Mucosa of gallbladder (tissue), 1 donor: ENCODE measurements at regions not wholly inside any gene's neighbourhood (a gene's known extent, or its start where the extent isn't known, plus 50 kb on each side); places are given as distances from the start of the nearest gene placed in this dataset.

Experiments used
- DNase-seq: peaks from one replicate; pipeline ENCODE4 v3.0.0-alpha.2; 2020; ENCODE audit warnings: low spot score
- donor health status: DM: no; HTN: no; CAD: no.

DNA sequence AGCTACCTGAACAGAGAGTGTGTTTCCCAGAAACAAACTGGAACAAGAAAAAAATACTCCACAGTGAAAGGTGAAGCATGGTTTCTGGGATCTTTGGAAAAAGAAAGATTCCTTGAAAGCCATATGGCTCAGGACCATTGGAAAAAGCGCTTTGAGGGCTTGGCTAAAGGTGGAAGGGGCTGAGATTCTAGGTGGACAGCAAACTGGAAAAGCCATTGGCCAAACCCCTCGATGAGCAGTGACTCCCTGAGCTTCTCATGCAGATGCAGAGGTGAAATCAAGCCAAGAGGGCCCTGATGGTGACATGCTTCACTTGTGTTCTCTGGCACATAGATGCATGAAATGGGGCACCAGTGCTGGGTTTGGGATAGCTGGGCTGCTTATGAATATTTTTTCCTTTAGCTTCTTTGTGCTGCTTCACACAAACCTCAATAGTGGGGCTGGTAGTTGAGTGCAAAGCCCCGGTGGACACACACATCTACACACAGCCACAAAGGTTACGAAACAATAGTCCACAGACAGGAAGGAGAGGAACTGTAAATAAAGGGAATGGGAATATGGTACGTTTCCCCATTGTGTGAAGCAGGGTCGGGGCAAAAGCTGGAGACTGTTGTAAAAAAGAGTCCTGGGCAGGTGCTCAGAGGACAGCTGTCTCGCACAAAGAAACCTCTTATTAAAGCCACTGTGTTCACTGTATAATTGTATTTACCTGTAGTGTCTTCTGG, 117.8 kb downstream of the FOXA2 start:
- no peak for DNase-seq

DNA sequence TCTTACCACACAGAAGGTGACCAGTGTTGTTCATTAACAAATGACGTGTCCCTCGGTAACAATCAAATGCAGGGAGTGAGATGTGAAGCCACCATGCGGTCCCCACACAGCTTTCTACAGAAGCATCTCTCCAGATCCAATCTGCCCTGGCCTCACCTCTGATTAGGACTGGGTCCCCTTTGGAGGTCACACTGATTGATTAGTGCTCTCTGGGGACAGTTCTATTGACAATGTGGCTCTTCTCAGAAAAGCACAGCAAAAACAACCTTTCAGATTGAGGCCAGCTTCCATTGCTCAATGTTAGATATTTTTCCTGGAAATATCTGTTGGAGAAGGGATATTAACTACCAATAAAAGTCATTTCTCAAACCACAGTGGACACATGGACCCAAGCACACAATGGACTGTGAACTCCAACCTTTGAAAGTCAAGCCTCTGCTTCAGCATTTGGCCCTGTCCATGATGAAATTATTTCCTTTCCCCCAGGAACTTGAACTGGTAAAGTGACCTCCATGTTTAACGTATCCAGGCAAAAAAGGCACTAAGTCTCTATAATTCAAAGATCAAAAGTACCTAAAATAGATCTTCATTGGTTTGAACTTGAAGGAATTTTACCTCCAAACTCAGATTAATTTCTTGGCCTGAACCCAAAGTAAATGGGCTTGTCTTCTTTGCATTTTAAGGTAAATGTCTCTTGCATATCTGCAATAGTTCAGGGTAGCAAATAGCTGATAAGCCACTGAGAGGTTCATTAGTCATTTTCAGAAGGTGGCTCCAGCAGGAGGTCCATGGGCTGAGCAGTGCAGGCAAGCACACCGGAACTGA, 118.5 kb downstream of the FOXA2 start:
- no peak for DNase-seq

DNA sequence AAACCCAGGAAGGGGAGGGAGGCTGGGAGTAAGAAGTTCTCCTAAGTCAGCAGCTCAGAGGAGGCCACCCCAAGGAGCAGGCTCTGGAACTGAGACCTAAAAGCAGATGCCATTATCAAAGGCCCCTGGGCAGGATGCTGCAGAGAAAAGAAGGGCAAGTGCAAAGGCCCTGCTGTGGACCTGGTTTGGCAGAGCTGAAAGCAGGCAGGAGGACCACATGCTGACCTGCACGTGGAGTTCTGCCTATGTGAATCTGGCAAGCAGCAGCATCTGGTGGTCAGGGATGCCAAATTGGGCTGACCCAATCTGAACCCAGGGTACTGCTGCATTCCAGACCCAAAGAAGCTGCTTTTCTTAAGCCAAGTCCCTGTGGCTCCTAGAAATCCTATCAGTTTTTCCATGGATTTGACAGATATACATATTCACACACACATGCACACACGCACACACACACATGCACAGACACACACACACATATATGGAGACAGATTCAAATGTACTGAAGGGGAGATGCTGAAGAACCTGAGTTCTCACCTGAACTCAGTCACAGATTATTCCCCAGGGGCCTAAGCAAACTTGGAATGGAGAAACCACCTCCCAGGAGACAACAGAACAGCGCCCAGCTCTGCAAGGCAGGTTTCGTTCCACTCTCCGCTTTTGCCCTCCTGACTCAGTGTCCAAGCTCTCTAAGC, 119.9 kb downstream of the FOXA2 start:
- no peak for DNase-seq

DNA sequence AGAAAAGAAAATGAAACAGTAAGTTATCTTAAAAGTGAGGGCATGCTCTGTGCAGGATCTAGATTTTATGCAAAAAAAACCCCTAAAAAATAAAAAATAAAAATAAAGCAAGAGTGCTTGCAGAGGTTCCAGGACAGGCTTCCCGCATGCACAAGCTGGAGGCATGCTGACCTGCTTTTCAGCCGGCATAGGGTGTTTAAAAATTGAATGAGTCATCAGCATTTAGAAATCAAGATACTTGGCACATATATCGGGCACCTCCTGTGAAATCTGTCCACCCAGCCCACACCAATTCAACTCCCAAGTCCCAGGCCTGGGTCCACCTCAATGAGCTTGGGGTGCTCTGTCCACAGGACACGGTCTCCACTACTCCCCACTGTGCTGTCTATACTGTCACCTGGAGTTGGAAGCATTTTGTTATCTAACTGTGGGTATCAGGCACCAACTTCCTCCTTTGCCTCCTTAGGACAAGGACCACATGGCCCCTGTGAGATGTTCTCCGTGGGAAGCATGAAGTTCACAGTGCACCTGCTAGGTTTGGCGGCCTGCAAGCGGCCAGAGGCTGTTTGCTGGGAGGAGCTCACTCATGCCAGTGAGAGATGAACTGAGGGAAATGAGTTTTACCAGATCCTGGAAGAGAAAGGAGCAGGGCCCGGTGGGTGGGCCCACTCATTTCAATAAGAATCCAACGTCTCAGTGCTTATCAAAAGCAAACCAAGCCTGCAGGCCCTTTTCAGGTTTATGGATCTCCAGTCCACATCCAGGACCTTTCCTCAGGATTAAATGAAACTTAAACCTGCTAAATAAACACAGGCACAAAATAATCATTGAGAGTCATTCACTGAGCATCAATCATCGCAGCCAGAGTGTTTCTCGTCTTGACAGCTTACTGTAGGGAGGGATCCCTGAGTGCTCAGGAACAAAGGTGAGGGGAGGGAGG, 121.1 kb downstream of the FOXA2 start:
- no peak for DNase-seq

DNA sequence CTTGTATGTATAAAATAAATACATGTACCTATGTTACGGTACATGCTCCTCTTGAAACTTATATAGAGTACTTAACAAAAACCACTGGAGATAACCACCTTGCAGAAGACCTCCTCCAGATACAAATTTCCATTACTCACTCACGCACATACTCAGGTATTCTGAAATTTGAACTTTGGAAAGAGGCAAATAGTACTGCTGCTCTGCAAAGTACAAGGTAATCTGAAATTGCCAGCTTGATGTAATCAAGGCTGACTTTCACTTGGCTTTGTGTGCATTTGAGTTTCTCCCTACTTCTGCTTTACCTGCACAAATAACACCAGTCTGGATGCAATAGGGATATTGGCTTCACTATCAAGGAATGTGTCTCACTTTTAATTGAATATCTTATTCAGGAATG, 123.6 kb downstream of the FOXA2 start:
- no peak for DNase-seq

DNA sequence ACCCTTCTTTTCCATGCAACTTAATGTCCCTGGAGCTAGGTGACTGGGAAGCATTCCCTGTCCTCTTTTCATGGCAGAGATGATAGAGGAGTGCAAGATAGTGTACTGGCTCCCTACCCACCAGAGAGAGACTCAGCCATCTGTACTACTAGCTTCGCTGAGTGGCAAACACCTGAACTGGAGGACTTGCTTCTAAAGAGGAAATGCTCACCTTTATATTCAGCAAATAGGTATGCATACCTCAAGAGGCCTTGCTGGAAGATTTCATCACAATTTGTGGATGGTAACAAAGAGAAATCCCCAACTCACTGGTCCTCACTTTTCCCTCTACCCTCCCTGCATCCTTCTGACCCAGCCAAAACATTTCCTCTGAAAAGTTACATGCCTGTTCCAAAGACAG, 124.1 kb downstream of the FOXA2 start:
- DNase-seq, result no peak

DNA sequence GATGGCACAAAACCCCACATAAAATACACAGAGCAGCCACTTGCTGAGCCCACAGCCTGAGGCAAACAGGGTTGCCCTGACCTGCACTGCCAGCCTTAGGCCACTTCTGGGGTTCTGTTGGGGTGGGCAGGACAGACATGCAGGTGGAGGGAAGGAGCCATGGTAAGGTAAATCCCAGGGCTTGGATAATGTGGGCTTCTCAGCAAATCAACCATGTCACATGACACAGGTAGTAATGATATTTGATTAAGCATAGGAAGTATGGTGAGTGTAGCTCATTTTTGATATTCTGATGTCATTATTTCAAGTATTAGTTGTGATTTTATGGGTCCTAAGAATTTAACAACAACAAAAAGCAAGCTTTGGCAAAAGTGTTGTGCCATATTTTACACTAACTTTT, 124.6 kb downstream of the FOXA2 start:
- no peak for DNase-seq

DNA sequence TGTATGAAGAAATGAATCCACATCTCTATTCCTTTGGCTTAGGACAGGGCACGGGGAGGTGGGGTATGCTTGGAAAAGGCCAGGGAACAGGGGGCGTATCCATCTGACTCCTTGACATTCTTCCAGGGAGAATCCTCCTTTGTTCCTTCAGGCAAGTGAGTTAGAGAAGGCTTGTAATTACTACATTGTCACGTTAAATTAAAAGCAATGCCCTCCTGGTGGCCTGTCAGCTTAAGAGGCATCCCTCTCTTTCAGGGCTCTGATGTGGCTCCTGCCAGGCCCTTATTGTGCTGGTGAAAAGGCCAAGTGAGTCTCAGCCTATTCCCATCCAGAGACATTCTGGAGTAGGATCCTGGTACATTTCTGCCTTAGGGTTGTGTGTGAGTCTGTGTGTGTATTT, 128.3 kb downstream of the FOXA2 start:
- no peak for DNase-seq

DNA sequence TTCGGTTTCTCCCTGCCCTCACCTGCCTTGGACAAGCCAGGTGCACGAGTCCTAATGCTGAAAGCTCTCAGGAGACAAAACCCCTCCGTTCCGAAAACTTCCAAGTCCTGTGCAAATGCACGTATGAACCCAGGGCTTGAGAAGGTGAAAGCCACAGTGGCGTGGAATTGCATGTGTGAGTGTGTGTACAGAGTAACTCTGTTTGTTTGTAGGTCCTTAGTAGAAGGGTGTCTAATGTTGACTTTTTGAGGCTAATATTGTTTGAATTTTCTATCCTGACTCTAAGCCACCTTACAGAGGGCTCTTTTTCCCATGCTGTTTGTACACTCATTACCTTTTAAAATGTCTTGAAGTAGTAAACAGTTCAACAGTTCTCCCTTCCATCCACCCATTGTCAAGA, 129.1 kb downstream of the FOXA2 start:
- no peak for DNase-seq

DNA sequence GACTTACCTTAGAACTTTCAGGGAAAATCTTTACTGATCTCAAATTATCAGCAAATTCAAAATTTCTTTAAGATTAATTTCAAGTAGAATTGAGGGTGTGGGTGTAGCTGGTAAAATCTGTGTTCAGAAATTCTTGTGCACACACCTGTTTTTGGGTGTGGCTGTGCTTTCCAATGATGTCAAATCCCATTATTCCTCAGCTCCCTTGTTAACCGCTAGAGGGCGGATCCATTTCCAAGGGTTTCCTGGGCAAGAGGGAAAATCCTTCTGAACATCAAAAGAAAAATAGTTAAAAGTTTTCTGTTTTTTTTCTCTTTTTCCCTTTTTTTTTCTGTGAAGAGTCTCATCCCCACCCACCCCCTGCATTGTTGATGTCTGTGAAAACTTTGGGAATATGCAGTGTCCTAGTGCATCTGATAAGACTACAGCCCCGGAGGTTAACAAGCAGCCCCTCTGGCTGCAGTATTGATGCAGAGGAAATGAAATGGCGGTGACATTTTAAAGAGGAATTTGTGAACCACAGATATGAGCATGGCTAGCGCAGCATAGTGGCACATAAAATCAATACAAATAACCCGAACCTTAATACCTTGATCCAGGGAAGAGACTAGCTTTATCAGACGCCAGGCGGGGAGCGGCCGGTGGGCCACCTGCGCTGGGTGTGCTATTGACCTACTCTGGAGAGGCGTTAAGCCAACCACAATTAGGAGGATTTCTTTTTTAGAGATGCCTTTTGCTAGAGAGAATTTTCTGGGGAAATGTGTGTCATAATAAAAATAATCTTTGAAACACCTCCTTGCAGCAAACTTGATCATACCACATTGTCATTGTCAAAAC, 130.9 kb downstream of the FOXA2 start:
- no peak for DNase-seq

DNA sequence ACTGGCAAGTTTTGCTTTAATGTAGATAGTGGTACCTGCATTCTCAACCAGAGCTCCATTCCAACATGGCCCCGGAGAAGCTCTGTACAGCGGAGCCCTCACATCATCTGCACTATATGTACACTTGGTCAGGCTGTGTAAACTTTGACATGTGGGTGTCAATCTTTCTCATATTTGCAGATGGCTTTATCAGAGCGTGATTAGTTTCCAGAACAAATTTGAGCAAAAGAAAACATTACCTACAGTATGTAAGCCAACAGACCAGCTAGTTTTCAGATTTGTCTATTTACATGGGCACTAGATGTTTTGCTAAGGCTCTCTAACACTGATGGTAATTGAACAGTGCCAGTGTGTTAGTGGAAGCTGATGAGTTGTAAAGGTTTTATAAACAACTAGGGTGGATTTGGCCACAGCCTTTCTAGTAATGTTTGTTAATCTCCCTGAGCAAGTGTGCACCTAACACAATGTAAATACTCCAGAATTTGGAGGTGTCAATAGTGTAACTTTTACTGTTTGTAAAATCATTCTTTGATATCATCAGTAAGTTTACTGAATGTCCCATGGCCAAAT, 131.8 kb downstream of the FOXA2 start:
- no peak for DNase-seq

DNA sequence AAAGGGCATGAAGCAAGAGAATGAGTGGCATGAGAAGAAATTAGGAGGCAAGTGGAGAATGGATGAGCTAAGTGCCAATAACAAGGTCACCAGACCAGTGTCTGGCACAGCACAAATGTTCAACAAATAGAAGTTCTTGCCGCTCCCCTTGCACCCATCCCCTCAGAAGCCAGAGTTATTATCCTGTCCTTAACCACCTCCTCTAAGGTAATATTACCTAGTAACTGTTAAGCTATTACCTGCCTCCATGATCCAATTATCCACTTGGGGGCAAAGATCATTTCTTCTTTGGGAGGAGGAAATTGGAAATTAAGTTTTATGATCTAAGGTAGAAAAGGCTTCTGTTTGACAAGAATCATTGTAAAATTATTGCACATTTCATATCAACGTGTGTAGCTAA, 133.8 kb downstream of the FOXA2 start:
- no peak for DNase-seq

DNA sequence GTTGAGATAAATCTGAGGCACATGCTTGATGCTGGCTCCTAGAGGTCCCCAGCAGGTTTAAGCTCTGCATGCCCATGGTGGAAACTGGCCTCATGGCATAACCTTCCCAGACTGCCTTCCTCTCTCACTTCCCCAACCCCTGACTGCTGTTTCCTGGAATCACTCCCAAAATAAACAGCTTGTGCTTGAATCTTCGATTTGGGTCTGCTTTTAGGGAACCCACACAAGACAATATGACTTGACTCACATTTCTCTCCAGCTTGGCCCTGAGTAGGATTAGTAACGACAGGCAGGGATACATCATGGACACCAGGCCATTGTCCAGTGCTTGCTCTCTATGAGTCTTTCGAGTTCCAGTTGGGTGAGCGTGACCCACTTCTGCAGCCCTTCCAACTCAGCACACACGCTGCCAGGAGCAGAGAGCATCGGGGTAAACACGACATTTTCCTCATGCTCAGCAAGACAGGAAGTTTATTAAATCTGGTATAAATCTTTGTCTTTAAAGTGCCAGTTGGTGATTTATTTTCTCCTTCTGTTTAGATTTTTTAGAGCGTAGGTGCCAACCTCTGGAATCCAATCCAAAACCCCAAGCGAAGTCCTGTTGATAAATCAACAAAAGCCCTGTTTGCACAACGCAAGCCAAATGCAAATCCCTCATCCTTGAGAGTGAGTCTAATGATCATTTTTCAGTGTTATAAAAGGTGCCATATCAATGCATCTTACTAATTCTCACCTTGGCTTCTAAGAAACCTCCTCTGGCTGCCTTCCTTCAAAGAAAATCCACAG, 135.0 kb downstream of the FOXA2 start:
- DNase-seq, result no peak

DNA sequence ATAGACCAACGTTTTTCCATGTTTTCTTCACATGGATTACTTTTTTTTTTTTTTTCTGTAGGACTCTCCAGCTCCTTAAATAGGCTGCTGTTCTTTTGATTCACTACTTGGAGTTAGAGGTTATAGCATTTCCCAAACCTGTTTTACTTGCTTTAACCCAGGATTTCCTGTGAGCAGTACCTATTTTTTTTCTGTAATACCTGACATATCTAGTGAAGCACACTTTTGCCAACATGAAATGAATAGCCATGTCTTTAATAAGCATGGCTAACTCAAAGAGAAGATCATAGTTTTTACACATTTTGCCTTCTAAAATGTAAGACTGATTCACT, 137.0 kb downstream of the FOXA2 start:
- DNase-seq, result no peak

DNA sequence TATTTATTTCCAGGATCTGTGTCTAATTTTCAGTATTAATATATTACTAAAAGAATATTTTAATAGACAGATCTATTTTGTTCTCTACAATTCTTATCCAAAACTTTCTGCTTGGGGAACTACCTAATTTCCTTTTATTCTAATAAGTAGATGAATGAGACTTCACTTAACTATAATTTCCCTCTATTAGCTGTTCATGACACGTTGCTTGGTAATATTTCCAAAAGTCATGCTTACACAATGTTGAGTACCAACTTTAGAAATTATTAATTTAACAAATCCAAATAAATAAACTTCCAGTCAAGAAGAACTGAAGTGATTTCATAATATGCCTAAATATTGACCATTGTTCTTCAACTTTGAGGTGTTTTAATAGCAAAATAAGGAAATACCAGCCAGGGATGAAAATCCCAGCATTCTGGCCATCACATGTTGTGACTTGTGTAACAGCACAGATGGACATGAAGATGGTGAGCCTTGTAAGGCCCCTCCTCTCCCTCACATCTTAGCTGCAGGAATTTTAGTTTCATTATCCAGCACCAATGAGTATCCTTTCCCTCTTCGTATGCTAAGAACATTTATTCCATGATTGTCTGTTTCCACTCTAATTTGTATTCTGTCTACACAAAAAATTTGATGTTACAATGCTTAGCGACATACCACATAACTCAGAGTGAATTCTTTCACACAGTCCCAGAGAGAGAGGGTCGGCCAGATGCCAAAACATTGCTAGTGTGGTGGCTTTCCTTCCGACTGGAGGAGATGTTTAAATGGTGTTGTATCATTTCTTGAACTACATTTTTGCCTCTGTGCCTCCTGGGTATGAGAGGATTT, 137.5 kb downstream of the FOXA2 start:
- no peak for DNase-seq

DNA sequence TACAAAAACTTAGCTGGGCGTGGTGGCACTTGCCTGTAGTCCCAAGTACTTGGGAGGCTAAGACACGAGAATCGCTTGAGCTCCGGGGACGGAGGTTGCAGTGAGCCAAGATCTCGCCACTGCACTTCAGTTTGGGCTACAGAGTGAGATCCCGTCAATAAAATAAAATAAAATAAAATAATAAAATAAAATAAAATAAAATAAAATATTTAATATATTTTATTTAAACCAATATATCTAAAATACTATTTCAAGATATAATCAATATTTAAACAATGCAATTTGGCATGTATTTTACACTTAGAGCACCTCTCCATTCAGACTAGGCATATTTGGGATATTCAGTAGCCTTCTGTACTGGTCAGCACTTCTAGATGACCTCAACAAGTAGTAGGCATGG, 142.1 kb downstream of the FOXA2 start:
- no peak for DNase-seq

DNA sequence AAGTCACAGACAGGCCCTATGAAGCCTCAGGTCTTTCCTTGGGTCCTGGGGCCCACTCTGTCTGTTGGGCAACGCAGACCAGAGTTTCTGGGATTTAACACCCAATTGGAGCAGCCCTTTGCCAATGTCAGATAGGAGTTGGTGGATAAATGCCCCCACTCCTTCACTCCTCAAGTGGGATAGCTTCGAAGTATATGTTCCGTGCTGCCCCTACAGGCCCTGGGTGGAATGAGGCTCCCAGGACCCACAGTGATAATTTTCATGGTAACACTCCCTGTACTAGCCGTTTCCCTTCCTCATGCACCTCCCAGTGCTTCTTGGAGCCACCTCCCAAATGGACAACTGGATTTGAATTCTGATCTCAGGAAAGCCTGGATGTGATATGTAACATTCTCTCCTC, 145.4 kb downstream of the FOXA2 start:
- DNase-seq, result no peak

DNA sequence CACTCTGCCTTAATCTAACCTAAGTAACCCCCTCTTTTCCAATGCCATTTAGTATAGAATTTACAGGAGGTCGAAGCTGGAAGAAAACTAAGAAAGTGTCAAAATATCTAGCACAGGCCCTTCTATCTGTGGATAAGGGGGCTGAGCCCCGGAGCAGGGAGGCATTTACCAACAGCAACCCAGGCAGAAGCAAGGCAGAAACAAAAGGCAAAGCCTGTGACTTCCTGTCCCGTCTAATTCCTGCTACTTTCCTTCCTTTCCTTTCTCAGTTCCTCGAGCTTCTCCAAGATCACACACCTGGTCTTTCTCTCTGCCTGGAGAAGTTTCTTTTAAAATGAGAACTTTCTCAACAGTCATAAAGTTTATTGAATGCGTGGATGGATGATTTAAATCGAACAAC, 146.0 kb downstream of the FOXA2 start:
- no peak for DNase-seq

DNA sequence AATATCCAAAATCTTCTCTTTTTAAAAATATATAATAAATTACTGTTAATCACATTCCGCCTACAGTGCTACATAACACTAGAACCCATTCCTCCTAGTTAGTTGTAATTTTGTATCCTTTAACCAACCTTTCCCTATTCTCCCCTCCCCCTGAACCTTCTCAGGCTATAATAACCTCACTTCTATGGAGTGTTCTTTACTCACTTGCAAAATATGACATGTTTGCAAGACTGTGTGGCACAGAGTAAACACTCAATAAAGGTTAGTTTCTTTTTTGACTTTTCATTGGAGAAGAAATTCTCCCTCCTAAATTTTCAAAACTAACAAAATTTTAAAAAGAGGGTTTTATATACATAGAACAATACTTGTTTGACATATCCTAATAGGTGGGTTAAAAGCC, 147.0 kb downstream of the FOXA2 start:
- DNase-seq, result no peak
